NCI-H748 (cell line): ENCODE measurements at regions not wholly inside any gene's neighbourhood (a gene's known extent, or its start where the extent isn't known, plus 50 kb on each side); places are given as distances from the start of the nearest gene placed in this dataset.

Experiments
- DNase-seq: peaks from one replicate; lab custom pipeline; 2025; ENCODE audit not compliant: unreplicated experiment; lab: John Stamatoyannopoulos, UW

DNA sequence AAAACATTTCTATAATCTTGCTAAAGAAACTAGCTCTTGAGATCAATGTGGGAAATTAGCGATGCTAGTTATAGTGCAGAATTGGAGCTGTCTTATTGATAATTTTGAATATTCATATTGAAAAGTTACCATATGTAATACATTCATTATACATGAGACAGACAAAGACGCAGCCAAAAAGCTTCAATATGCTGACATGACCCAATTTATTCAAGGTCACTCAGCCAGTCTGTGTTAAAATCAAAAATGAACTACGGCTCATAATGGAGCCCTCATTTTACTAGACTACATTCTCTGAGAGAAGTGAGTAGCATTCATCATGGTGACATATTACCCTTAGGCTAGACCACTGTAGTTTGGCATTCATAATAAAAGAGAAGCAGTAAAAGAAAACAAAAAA is 107.3 kb upstream of the GABRG2 start:
- no peak for DNase-seq

DNA sequence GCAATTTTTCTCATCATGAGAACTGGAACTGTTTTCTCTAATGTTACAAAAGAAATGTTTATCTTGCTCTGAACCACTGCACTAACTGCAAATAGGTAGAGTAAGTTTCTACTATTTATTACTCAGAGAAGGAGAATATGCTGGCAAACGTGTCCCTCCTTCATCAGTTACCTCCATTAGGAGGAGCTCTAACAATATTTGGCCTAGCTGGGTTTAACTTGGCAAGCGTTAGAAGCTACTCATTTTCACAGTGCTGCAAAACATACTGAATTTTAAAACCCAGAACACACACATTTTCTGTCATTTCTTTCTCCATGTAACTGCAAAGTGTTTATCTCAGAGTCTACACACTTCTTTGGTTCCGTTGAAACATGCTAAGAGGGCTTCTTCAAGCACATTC is 101.0 kb upstream of the GABRG2 start:
- DNase-seq, result peak; percentile 33

DNA sequence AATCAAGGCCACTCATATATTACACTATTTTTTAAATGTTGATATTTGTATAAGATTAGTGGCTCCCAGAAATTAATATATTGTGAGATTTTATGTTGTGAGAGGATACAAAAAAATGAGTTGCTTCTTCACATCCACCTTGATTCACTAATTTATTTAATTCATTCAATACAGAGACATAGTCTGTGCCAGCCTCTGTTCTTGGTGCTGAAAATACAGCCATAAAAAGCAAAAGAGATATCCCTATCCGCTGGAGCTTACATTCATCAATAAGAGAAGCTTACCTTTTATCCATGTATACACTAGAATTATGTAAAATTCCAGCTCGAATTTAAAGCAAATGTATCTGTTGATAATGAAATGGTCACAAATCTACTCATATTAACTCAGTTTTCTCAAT is 92.2 kb upstream of the GABRG2 start:
- DNase-seq, result no peak

DNA sequence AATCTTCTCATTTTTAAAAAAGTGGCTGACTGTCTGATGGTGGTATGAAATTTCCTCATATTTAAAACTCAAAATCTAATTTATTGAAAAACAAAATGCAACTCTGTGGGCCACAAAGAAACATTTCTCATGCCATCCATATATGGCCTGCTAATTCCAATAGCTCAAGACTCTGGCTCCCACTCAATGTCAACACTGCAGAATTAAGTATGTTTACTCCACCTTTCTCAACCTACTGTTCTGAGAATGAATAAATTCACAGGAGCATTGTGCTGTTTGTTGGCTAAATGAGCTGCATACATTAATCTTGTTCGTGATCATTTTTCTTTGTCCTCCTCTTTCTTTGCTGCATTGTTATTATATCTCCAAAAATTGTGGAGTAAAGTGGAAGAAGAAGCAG is 79.5 kb upstream of the GABRG2 start:
- DNase-seq, result no peak
